GM06990 (cell line): ENCODE measurements at regions not wholly inside any gene's neighbourhood (a gene's known extent, or its start where the extent isn't known, plus 50 kb on each side); places are given as distances from the start of the nearest gene placed in this dataset.

Experiments used
- DNase-seq: peaks from one replicate; pipeline ENCODE4 v3.0.0-alpha.2; 2011; ENCODE audit not compliant: insufficient read length; ENCODE audit errors: extremely low read depth
- H3K27me3 ChIP-seq: replicated peaks from 2 replicates; pipeline ENCODE4 v1.6.0; 2011; ENCODE audit warnings: low read length; ENCODE audit not compliant: control insufficient read depth, insufficient read depth
- H3K36me3 ChIP-seq: 2 replicates; pipeline ENCODE4 v1.5.1; 2011; ENCODE audit warnings: low read length; ENCODE audit not compliant: control insufficient read depth, insufficient read depth
- H3K4me3 ChIP-seq: replicated peaks from 2 replicates; pipeline ENCODE4 v1.5.1; 2011; ENCODE audit warnings: low read depth, mild to moderate bottlenecking, control low read depth, low read length
- CTCF ChIP-seq: IDR thresholded peaks from 2 replicates; pipeline ENCODE4 v1.5.1; 2011; ENCODE audit warnings: low read length, control low read depth, mild to moderate bottlenecking, inconsistent platforms; ENCODE audit not compliant: insufficient read depth, poor library complexity, severe bottlenecking

GRCh38 chr13:22836475-22836874 lies 344.3 kb upstream of the SGCG start:
- no peak for TF ChIP-seq CTCF
- no peaks in the 10 kb centered on the region for H3K27me3 ChIP-seq
- DNase-seq, result no peak
- H3K36me3 ChIP-seq, result no peaks in the 10 kb centered on the region
- H3K4me3 ChIP-seq, result no peak overlapping the region

- no peak for TF ChIP-seq CTCF
- Histone ChIP-seq H3K27me3 (no peaks in the 10 kb centered on the region), H3K36me3 (no peaks in the 10 kb centered on the region), H3K4me3 (no peak overlapping the region)
- no peak for DNase-seq
Observed at GRCh38 chr13:22837980-22838647, 342.7 kb upstream of the SGCG start.

GRCh38 chr13:22839603-22840530 lies 340.9 kb upstream of the SGCG start:
- TF ChIP-seq CTCF, result no peak
- H3K4me3 ChIP-seq, result no peak overlapping the region
- no peaks in the 10 kb centered on the region for H3K36me3 ChIP-seq
- H3K27me3 ChIP-seq, result no peaks in the 10 kb centered on the region
- DNase-seq, result no peak

GRCh38 chr13:22846551-22846950 lies 334.2 kb upstream of the SGCG start:
- Histone ChIP-seq H3K4me3 (no peak overlapping the region), H3K36me3 (no peaks in the 10 kb centered on the region), H3K27me3 (no peaks in the 10 kb centered on the region)
- no peak for DNase-seq
- no peak for TF ChIP-seq CTCF

- Histone ChIP-seq H3K4me3 (no peak overlapping the region), H3K36me3 (no peaks in the 10 kb centered on the region), H3K27me3 (no peaks in the 10 kb centered on the region)
- no peak for TF ChIP-seq CTCF
- no peak for DNase-seq
Observed at GRCh38 chr13:22848539-22849052, 332.2 kb upstream of the SGCG start.
